OCI-M1 (cell line): ENCODE measurements at regions not wholly inside any gene's neighbourhood (a gene's known extent, or its start where the extent isn't known, plus 50 kb on each side); places are given as distances from the start of the nearest gene placed in this dataset.

Experiments used
- DNase-seq: peaks from one replicate; lab custom pipeline; 2025; lab: John Stamatoyannopoulos, UW

- no peak for DNase-seq
Observed at GRCh38 chr3:83514130-83514914, 1444.5 kb upstream of the CADM2 start.

GRCh38 chr3:83515123-83515522 is 1443.7 kb upstream of the CADM2 start:
- DNase-seq = no peak

GRCh38 chr3:83523470-83524073 is 1435.2 kb upstream of the CADM2 start:
- peak; percentile 62 for DNase-seq

GRCh38 chr3:83524901-83525300 is 1433.9 kb upstream of the CADM2 start:
- no peak for DNase-seq

- no peak for DNase-seq
Observed at GRCh38 chr3:83559082-83559481, 1399.7 kb upstream of the CADM2 start.

GRCh38 chr3:83567935-83568334 is 1390.9 kb upstream of the CADM2 start:
- no peak for DNase-seq

- DNase-seq = no peak
Observed at GRCh38 chr3:83581546-83581945, 1377.2 kb upstream of the CADM2 start.

- no peak for DNase-seq
Observed at GRCh38 chr3:83601704-83602103, 1357.1 kb upstream of the CADM2 start.

GRCh38 chr3:83622526-83622925 is 1336.3 kb upstream of the CADM2 start:
- no peak for DNase-seq

GRCh38 chr3:83625261-83625660 is 1333.5 kb upstream of the CADM2 start:
- no peak for DNase-seq

GRCh38 chr3:83628471-83628870 is 1330.3 kb upstream of the CADM2 start:
- no peak for DNase-seq

- no peak for DNase-seq
Observed at GRCh38 chr3:83632526-83632925, 1326.3 kb upstream of the CADM2 start.

GRCh38 chr3:83633758-83634157 is 1325.0 kb upstream of the CADM2 start:
- DNase-seq = no peak

GRCh38 chr3:83649692-83650091 is 1309.1 kb upstream of the CADM2 start:
- DNase-seq = no peak

GRCh38 chr3:83655083-83655482 is 1303.7 kb upstream of the CADM2 start:
- DNase-seq = no peak

- no peak for DNase-seq
Observed at GRCh38 chr3:83662381-83662960, 1296.3 kb upstream of the CADM2 start.

GRCh38 chr3:83670416-83670815 is 1288.4 kb upstream of the CADM2 start:
- DNase-seq = no peak

- DNase-seq = no peak
Observed at GRCh38 chr3:83683937-83684598, 1274.7 kb upstream of the CADM2 start.

- no peak for DNase-seq
Observed at GRCh38 chr3:83706669-83707068, 1252.1 kb upstream of the CADM2 start.

GRCh38 chr3:83715307-83715706 is 1243.5 kb upstream of the CADM2 start:
- no peak for DNase-seq

GRCh38 chr3:83729576-83729975 is 1229.2 kb upstream of the CADM2 start:
- DNase-seq = no peak

GRCh38 chr3:83734656-83735055 is 1224.1 kb upstream of the CADM2 start:
- no peak for DNase-seq

GRCh38 chr3:83738202-83738601 is 1220.6 kb upstream of the CADM2 start:
- DNase-seq = peak; percentile 21
